WTC11 (cell line): ENCODE measurements at regions not wholly inside any gene's neighbourhood (a gene's known extent, or its start where the extent isn't known, plus 50 kb on each side); places are given as distances from the start of the nearest gene placed in this dataset.

ENCODE experiments used
- ATAC-seq: fragments of 200-7000 bp; cut with Tn5 transposase; 2 replicates; pipeline ENCODE4 v1.10.0; 2021; ENCODE audit warnings: mild to moderate bottlenecking, moderate library complexity
- CTCF ChIA-PET: fragments of 300-600 bp; sonication (Branson Sonifier 250); formaldehyde crosslinking; loops from one replicate; lab custom pipeline; 2021; ENCODE audit warnings: antibody characterized with exemption; lab: Charles Lee
- POLR2A ChIA-PET: fragments of 350-600 bp; sonication (Branson Sonifier 250); formaldehyde crosslinking; loops from one replicate; lab custom pipeline; 2021; ENCODE audit warnings: antibody characterized with exemption; lab: Charles Lee
- DNase-seq: peaks from one replicate; pipeline ENCODE4 v3.0.0; 2021; ENCODE audit warnings: low spot score
- H3K27ac Mint-ChIP-seq: 2 replicates; pipeline ENCODE4 v1.8.0; 2021; ENCODE audit warnings: mixed read lengths
- H3K27me3 Mint-ChIP-seq: 2 replicates; pipeline ENCODE4 v1.8.0; 2021; ENCODE audit warnings: low read depth, mild to moderate bottlenecking, moderate library complexity, mixed read lengths
- H3K36me3 Mint-ChIP-seq: 2 replicates; pipeline ENCODE4 v1.8.0; 2021; ENCODE audit warnings: mixed read lengths
- H3K4me1 Mint-ChIP-seq: 2 replicates; pipeline ENCODE4 v1.8.0; 2022; ENCODE audit warnings: mixed read lengths
- H3K4me3 Mint-ChIP-seq: 2 replicates; pipeline ENCODE4 v1.8.0; 2021; ENCODE audit warnings: mild to moderate bottlenecking, moderate library complexity, mixed read lengths
- H3K9me3 Mint-ChIP-seq: 2 replicates; pipeline ENCODE4 v1.8.0; 2021; ENCODE audit warnings: mixed read lengths
- ATF3 ChIP-seq: sonication (generic); formaldehyde crosslinking; conservative IDR thresholded peaks from 2 replicates; pipeline ENCODE4 v1.8.1; 2022; ENCODE audit warnings: mild to moderate bottlenecking, missing genetic modification reagents
- CBFB ChIP-seq: sonication (generic); formaldehyde crosslinking; IDR thresholded peaks from 2 replicates; pipeline ENCODE4 v1.8.1; 2022; ENCODE audit warnings: mild to moderate bottlenecking, low read depth, missing genetic modification reagents
- CREM ChIP-seq: sonication (generic); formaldehyde crosslinking; IDR thresholded peaks from 2 replicates; pipeline ENCODE4 v1.8.1; 2022; ENCODE audit warnings: mild to moderate bottlenecking, missing genetic modification reagents, moderate library complexity
- ERG ChIP-seq: fragments of 250-450 bp; sonication (Bioruptor Pico); IDR thresholded peaks from 2 replicates; pipeline ENCODE4 v1.8.0; 2021; ENCODE audit warnings: mild to moderate bottlenecking
- FOXJ3 ChIP-seq: sonication (generic); formaldehyde crosslinking; IDR thresholded peaks from 2 replicates; pipeline ENCODE4 v1.9.0; 2021; ENCODE audit warnings: missing genetic modification reagents, mild to moderate bottlenecking, borderline replicate concordance
- JUN ChIP-seq: sonication (generic); formaldehyde crosslinking; IDR thresholded peaks from 2 replicates; pipeline ENCODE4 v1.8.0; 2023; ENCODE audit warnings: mild to moderate bottlenecking, missing genetic modification reagents
- MYBL2 ChIP-seq: sonication (generic); formaldehyde crosslinking; IDR thresholded peaks from 2 replicates; pipeline ENCODE4 v1.8.1; 2023; ENCODE audit warnings: mild to moderate bottlenecking, moderate library complexity, missing genetic modification reagents
- NFATC4 ChIP-seq: fragments of 250-450 bp; sonication (Bioruptor Pico); IDR thresholded peaks from 2 replicates; pipeline ENCODE4 v1.9.0; 2021; ENCODE audit warnings: mild to moderate bottlenecking
- NFYB ChIP-seq: sonication (generic); formaldehyde crosslinking; conservative IDR thresholded peaks from 2 replicates; pipeline ENCODE4 v1.8.0; 2022; ENCODE audit warnings: low read depth, missing genetic modification reagents
- NR1H2 ChIP-seq: sonication (generic); formaldehyde crosslinking; IDR thresholded peaks from 2 replicates; pipeline ENCODE4 v1.9.0; 2021; ENCODE audit warnings: mild to moderate bottlenecking, moderate library complexity, missing genetic modification reagents
- NR2C2 ChIP-seq: sonication (generic); formaldehyde crosslinking; IDR thresholded peaks from 2 replicates; pipeline ENCODE4 v1.8.0; 2022; ENCODE audit warnings: mild to moderate bottlenecking, missing genetic modification reagents
- PRRX2 ChIP-seq: fragments of 250-450 bp; sonication (Bioruptor Pico); IDR thresholded peaks from 2 replicates; pipeline ENCODE4 v1.8.0; 2021; ENCODE audit warnings: mild to moderate bottlenecking
- TEAD1 ChIP-seq: sonication (generic); formaldehyde crosslinking; IDR thresholded peaks from 2 replicates; pipeline ENCODE4 v1.8.0; 2022; ENCODE audit warnings: mild to moderate bottlenecking, missing genetic modification reagents
- TP53 ChIP-seq: sonication (generic); formaldehyde crosslinking; IDR thresholded peaks from 2 replicates; pipeline ENCODE4 v1.8.1; 2023; ENCODE audit warnings: mild to moderate bottlenecking, missing genetic modification reagents
- USF1 ChIP-seq: sonication (generic); formaldehyde crosslinking; IDR thresholded peaks from 2 replicates; pipeline ENCODE4 v1.8.0; 2022; ENCODE audit warnings: mild to moderate bottlenecking, missing genetic modification reagents
- ZBTB21 ChIP-seq: sonication (generic); formaldehyde crosslinking; IDR thresholded peaks from 2 replicates; pipeline ENCODE4 v1.8.1; 2023; ENCODE audit warnings: mild to moderate bottlenecking, missing genetic modification reagents, borderline replicate concordance
- ZNF232 ChIP-seq: sonication (generic); formaldehyde crosslinking; IDR thresholded peaks from 2 replicates; pipeline ENCODE4 v1.8.0; 2022; ENCODE audit warnings: mild to moderate bottlenecking, missing genetic modification reagents
- ZNF281 ChIP-seq: sonication (generic); formaldehyde crosslinking; IDR thresholded peaks from 2 replicates; pipeline ENCODE4 v1.8.0; 2023; ENCODE audit warnings: mild to moderate bottlenecking, missing genetic modification reagents
- TF ChIP-seq, protein P1 (sequence below): sonication (generic); formaldehyde crosslinking; IDR thresholded peaks from 2 replicates; pipeline ENCODE4 v1.8.1; 2022; ENCODE audit warnings: mild to moderate bottlenecking, moderate library complexity, missing genetic modification reagents
- TF ChIP-seq, protein P2 (sequence below): fragments of 250-450 bp; sonication (Bioruptor Pico); IDR thresholded peaks from 2 replicates; pipeline ENCODE4 v1.9.0; 2021; ENCODE audit warnings: mild to moderate bottlenecking

GRCh38 chr18:10201226-10201625, 253.2 kb upstream of the APCDD1 start (continued):
- TF ChIP-seq MYBL2 (no peak), ZNF281 (no peak), CREM (CRISPR knock-in tag) (no peak), NR2C2 (CRISPR knock-in tag) (no peak), CBFB (CRISPR knock-in tag) (no peak), TEAD1 (CRISPR knock-in tag) (no peak), NFATC4 (CRISPR knock-in tag) (no peak)
- TF ChIP-seq, protein P1, sequence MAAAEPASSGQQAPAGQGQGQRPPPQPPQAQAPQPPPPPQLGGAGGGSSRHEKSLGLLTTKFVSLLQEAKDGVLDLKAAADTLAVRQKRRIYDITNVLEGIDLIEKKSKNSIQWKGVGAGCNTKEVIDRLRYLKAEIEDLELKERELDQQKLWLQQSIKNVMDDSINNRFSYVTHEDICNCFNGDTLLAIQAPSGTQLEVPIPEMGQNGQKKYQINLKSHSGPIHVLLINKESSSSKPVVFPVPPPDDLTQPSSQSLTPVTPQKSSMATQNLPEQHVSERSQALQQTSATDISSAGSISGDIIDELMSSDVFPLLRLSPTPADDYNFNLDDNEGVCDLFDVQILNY (CRISPR knock-in tag) = no peak
- TF ChIP-seq, all 79 proteins: peak for 0

DNA sequence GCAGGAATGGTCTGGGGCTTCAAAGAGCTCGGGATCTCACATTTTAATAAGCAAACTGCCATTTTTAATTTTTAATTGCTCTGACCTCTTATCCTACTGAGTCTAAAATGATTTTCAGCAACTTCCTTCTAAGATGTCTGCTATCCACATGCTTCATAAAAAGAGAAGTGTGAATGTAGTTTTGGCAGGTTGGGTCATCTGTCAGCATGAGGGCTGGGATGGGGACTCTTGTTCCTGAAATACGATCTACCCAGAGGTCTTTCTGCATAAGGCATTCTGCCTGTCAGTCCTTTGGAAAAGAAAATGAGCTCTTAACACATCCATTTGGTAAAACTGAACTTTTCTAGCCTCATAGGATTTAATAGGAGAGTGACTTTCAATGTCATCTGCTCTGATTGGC, 252.8 kb upstream of the APCDD1 start:
- POLR2A ChIA-PET = no interaction called here
- DNase-seq (no peak), ATAC-seq (no peak)
- no peaks in the 10 kb centered on the region for H3K36me3 Mint-ChIP-seq
- TF ChIP-seq NR1H2 = no peak
- no peak for TF ChIP-seq ZBTB21 (CRISPR knock-in tag)
- no peak for TF ChIP-seq USF1 (CRISPR knock-in tag)
- no peak for TF ChIP-seq ATF3 (CRISPR knock-in tag)
- TF ChIP-seq, protein P2, sequence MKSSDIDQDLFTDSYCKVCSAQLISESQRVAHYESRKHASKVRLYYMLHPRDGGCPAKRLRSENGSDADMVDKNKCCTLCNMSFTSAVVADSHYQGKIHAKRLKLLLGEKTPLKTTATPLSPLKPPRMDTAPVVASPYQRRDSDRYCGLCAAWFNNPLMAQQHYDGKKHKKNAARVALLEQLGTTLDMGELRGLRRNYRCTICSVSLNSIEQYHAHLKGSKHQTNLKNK = no peak
- TF ChIP-seq NFYB (CRISPR knock-in tag) = no peak
- TF ChIP-seq TP53 (CRISPR knock-in tag) = no peak
- TF ChIP-seq ERG (CRISPR knock-in tag) = no peak
- no peak for TF ChIP-seq JUN (CRISPR knock-in tag)
- TF ChIP-seq CREM (CRISPR knock-in tag) = no peak
- TF ChIP-seq ZNF232 = no peak
- TF ChIP-seq FOXJ3 (CRISPR knock-in tag) = no peak
- no peak for TF ChIP-seq PRRX2
- no peak for TF ChIP-seq ZNF281
- H3K4me3 Mint-ChIP-seq = no peak overlapping the region
- no peaks in the 10 kb centered on the region for H3K27me3 Mint-ChIP-seq
- CTCF ChIA-PET = no interaction called here
- no peaks in the 10 kb centered on the region for H3K9me3 Mint-ChIP-seq
- H3K27ac Mint-ChIP-seq = no peak overlapping the region
- H3K4me1 Mint-ChIP-seq = peaks cover 22% of the 10 kb centered on the region
